Thyroid gland (tissue), 4 donors: ENCODE measurements at regions not wholly inside any gene's neighbourhood (a gene's known extent, or its start where the extent isn't known, plus 50 kb on each side); places are given as distances from the start of the nearest gene placed in this dataset.

Experiments used
- DNase-seq, 2 donors: peaks; one replicate each; pipeline ENCODE4 v3.0.0-alpha.2; 2019
- H3K27ac ChIP-seq, 3 donors: fragments of 200-600 bp; sonication (generic); 1 replicate in 2 of 3; 2 replicates in 1 of 3; pipeline ENCODE4 v1.5.1; 2016 to 2019; ENCODE audit warnings: mild to moderate bottlenecking in 1 of 3, moderate library complexity in 1 of 3
- H3K27me3 ChIP-seq: fragments of 200-600 bp; sonication (generic); one replicate; pipeline ENCODE4 v1.5.1; 2019
- H3K36me3 ChIP-seq, 2 donors: fragments of 200-600 bp; sonication (generic); one replicate each; pipeline ENCODE4 v1.5.1; 2016 to 2019
- H3K4me1 ChIP-seq, 2 donors: fragments of 200-600 bp; sonication (generic); one replicate each; pipeline ENCODE4 v1.5.1; 2017 to 2019
- H3K4me3 ChIP-seq, 3 donors: fragments of 200-600 bp; sonication (generic); replicated peaks in 1 of 3; 1 replicate in 2 of 3; 2 replicates in 1 of 3; pipeline ENCODE4 v1.5.1; 2016; ENCODE audit warnings: mild to moderate bottlenecking in 1 of 3
- H3K9me3 ChIP-seq: fragments of 200-600 bp; sonication (generic); one replicate; pipeline ENCODE4 v1.5.1; 2017
- CTCF ChIP-seq, 6 experiments: fragments of 200-600 bp in 3 of 6; fragments of 450-650 bp in 3 of 6; sonication (generic) in 3 of 6; IDR thresholded peaks; one replicate each; pipeline ENCODE4 v1.5.1; 2016 to 2019; ENCODE audit warnings: antibody characterized with exemption in 6 of 6, mild to moderate bottlenecking in 2 of 6, inconsistent platforms in 1 of 6, moderate library complexity in 1 of 6
- POLR2A ChIP-seq, 2 donors: fragments of 450-650 bp; IDR thresholded peaks; one replicate each; pipeline ENCODE4 v1.6.1; 2017; ENCODE audit warnings: antibody characterized with exemption in 2 of 2, mild to moderate bottlenecking in 2 of 2, moderate library complexity in 1 of 2
- WGBS, 2 donors: methylation state at CpG; one replicate each; pipeline ENCODE4 v1.1.5; 2017; 5-methylcytosine and 5-hydroxymethylcytosine counted together
- intact Hi-C: fragments of 100-400 bp; cut with DNase I; formaldehyde crosslinking; loops from one replicate; pipeline ENCODE4 v1.15.1; 2023

DNA sequence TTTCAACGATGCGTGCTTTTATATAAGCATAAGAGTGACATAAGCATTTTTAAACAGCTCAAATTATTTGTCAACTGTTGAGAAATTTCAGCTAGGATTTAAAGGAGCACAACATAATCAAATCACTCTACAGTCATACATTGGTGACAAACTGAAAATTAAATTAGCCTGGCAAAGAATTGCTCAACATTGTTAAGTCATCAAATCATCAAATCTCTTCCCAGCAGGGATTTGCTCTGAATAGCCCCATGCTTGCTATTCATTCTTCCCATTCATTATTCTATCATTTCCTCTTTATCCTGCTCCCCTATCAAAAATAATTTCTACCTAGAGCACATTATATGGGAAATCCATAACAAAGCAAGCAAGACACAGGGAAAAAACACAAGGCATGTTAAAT, 198.7 kb upstream of the LUZP2 start:
- Histone ChIP-seq H3K27me3 (no peaks in the 10 kb centered on the region), H3K4me1 (no peaks in the 10 kb centered on the region), H3K27ac (no peak overlapping the region), H3K4me3 (no peak overlapping the region), H3K9me3 (no peaks in the 10 kb centered on the region), H3K36me3 (no peaks in the 10 kb centered on the region)
- TF ChIP-seq CTCF (IDR thresholded peaks at IDR 0.05) (no peak), POLR2A (IDR thresholded peaks at IDR 0.05) (no peak)
- intact Hi-C loops = no loop called here
- no peak for DNase-seq
- WGBS, 2 donors = 92 to 93% methylated on average over 2 of the region's 2 CpGs

GRCh38 chr11:24311974-24312373, 184.9 kb upstream of the LUZP2 start:
- Histone ChIP-seq H3K36me3 (no peaks in the 10 kb centered on the region), H3K9me3 (no peaks in the 10 kb centered on the region), H3K4me1 (no peaks in the 10 kb centered on the region), H3K27me3 (no peaks in the 10 kb centered on the region), H3K4me3 (no peak overlapping the region), H3K27ac (no peak overlapping the region)
- 87 to 92% methylated on average over 2 of the region's 2 CpGs for WGBS, 2 donors
- TF ChIP-seq POLR2A (IDR thresholded peaks at IDR 0.05) = no peak
- TF ChIP-seq CTCF (IDR thresholded peaks at IDR 0.05) = no peak
- DNase-seq = no peak
- intact Hi-C loops = no loop called here

GRCh38 chr11:24312464-24313238, 184.2 kb upstream of the LUZP2 start:
- Histone ChIP-seq H3K9me3 (no peaks in the 10 kb centered on the region), H3K27ac (no peak overlapping the region), H3K4me3 (no peak overlapping the region), H3K27me3 (no peaks in the 10 kb centered on the region), H3K36me3 (no peaks in the 10 kb centered on the region), H3K4me1 (no peaks in the 10 kb centered on the region)
- intact Hi-C loops = no loop called here
- no peak for TF ChIP-seq CTCF (IDR thresholded peaks at IDR 0.05)
- TF ChIP-seq POLR2A (IDR thresholded peaks at IDR 0.05) = no peak
- 86 to 88% methylated on average over 2 of the region's 2 CpGs for WGBS, 2 donors
- no peak for DNase-seq

DNA sequence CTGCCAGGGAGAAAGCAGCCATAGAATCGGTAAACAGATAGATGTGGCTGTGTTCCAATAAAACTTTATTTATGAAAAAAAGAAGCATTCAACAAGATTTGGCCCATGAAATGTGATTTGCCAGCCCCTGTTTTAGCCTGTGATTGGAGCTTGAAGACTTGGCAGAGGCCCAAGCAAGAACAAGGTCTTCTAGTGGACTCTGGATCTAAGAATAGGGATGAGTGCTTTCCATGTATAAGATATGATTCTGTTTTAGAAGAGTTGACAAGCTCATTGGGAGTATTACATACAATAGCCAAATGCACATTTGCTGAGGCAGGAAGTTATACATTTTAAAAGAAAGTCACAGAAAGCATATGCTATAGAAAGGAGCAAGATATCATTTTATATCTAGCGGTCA, 175.6 kb upstream of the LUZP2 start:
- no peak for DNase-seq
- Histone ChIP-seq H3K4me3 (no peak overlapping the region), H3K36me3 (no peaks in the 10 kb centered on the region), H3K27me3 (no peaks in the 10 kb centered on the region), H3K9me3 (no peaks in the 10 kb centered on the region), H3K27ac (no peak overlapping the region), H3K4me1 (no peaks in the 10 kb centered on the region)
- TF ChIP-seq CTCF (IDR thresholded peaks at IDR 0.05) (no peak), POLR2A (IDR thresholded peaks at IDR 0.05) (no peak)
- 88 to 89% methylated on average over 2 of the region's 2 CpGs for WGBS, 2 donors
- intact Hi-C loops = no loop called here

GRCh38 chr11:24324211-24324610, 172.6 kb upstream of the LUZP2 start:
- H3K27ac ChIP-seq = no peak overlapping the region
- H3K9me3 ChIP-seq = no peaks in the 10 kb centered on the region
- no peaks in the 10 kb centered on the region for H3K27me3 ChIP-seq
- H3K4me1 ChIP-seq = no peaks in the 10 kb centered on the region
- H3K36me3 ChIP-seq = no peaks in the 10 kb centered on the region
- H3K4me3 ChIP-seq = no peak overlapping the region
- TF ChIP-seq CTCF (IDR thresholded peaks at IDR 0.05) (no peak), POLR2A (IDR thresholded peaks at IDR 0.05) (no peak)
- intact Hi-C loops = no loop called here
- DNase-seq = no peak
